Esophagus muscularis mucosa (tissue), 3 donors: ENCODE measurements at regions not wholly inside any gene's neighbourhood (a gene's known extent, or its start where the extent isn't known, plus 50 kb on each side); places are given as distances from the start of the nearest gene placed in this dataset.

Source experiments
- CTCF ChIP-seq, 3 experiments: fragments of 200-600 bp in 2 of 3; fragments of 450-650 bp in 1 of 3; sonication (generic) in 2 of 3; IDR thresholded peaks; one replicate each; pipeline ENCODE4 v1.5.1; 2017 to 2019; ENCODE audit warnings: antibody characterized with exemption in 3 of 3, mild to moderate bottlenecking in 2 of 3, moderate library complexity in 1 of 3
- POLR2A ChIP-seq: fragments of 450-650 bp; IDR thresholded peaks from one replicate; pipeline ENCODE4 v1.6.1; 2017; ENCODE audit warnings: antibody characterized with exemption, moderate library complexity, mild to moderate bottlenecking, low read depth

GRCh38 chr12:47520029-47520428 is 185.8 kb downstream of the RPAP3 start:
- TF ChIP-seq POLR2A (no peak), CTCF (IDR thresholded peaks at IDR 0.05) (no peak)
